Brain microvascular endothelial cell (primary cell): ENCODE measurements at regions not wholly inside any gene's neighbourhood (a gene's known extent, or its start where the extent isn't known, plus 50 kb on each side); places are given as distances from the start of the nearest gene placed in this dataset.

ENCODE experiments used
- DNase-seq: peaks from one replicate; pipeline ENCODE4 v3.0.0-alpha.2; 2020
- H3K27ac ChIP-seq: fragments of 250-450 bp; sonication (Bioruptor Pico); 2 replicates; pipeline ENCODE4 v1.5.1; 2020; ENCODE audit warnings: mild to moderate bottlenecking, moderate library complexity
- H3K27me3 ChIP-seq: fragments of 250-450 bp; sonication (Bioruptor Pico); replicated peaks from 2 replicates; pipeline ENCODE4 v1.5.1; 2020; ENCODE audit warnings: mild to moderate bottlenecking
- H3K36me3 ChIP-seq: fragments of 250-450 bp; sonication (Bioruptor Pico); replicated peaks from 2 replicates; pipeline ENCODE4 v1.5.1; 2020; ENCODE audit warnings: mild to moderate bottlenecking
- H3K4me3 ChIP-seq: 2 replicates; pipeline ENCODE4 v1.5.1; 2011; ENCODE audit warnings: low read depth, mild to moderate bottlenecking, control low read depth, low read length, moderate library complexity
- CTCF ChIP-seq: IDR thresholded peaks from 2 replicates; pipeline ENCODE4 v1.5.1; 2011; ENCODE audit warnings: low read depth, mild to moderate bottlenecking, moderate library complexity, low read length, control low read depth, inconsistent platforms; ENCODE audit errors: missing control alignments
- in situ Hi-C: cut with HindIII; loops from 2 replicates; pipeline ENCODE4 v1.10.0; 2017; ENCODE audit warnings: low sequenced_read_pairs, low pct_ligation_motif_present

- Histone ChIP-seq H3K27me3 (no peaks in the 10 kb centered on the region), H3K27ac (peak overlapping the region; percentile 58), H3K36me3 (peaks cover 48% of the 10 kb centered on the region), H3K4me3 (no peak overlapping the region)
- no peak for DNase-seq
- no peak for TF ChIP-seq CTCF
- in situ Hi-C loops = no loop called here
Observed at GRCh38 chr3:141425523-141426233, 57.4 kb downstream of the ZBTB38 start.

GRCh38 chr3:141426404-141427034 lies 58.2 kb downstream of the ZBTB38 start:
- Histone ChIP-seq H3K27me3 (no peaks in the 10 kb centered on the region), H3K4me3 (no peak overlapping the region), H3K27ac (peak overlapping the region; percentile 58), H3K36me3 (peaks cover 54% of the 10 kb centered on the region)
- no peak for TF ChIP-seq CTCF
- in situ Hi-C loops = no loop called here
- DNase-seq = peak; percentile 73

- no peak for DNase-seq
- Histone ChIP-seq H3K4me3 (no peak overlapping the region), H3K36me3 (peaks cover 57% of the 10 kb centered on the region), H3K27me3 (no peaks in the 10 kb centered on the region), H3K27ac (no peak overlapping the region)
- in situ Hi-C loops = no loop called here
- TF ChIP-seq CTCF = no peak
Observed at GRCh38 chr3:141427764-141428163, 59.1 kb upstream of the RASA2 start.

- H3K27me3 ChIP-seq = no peaks in the 10 kb centered on the region
- no peak overlapping the region for H3K4me3 ChIP-seq
- in situ Hi-C loops = no loop called here
- no peak overlapping the region for H3K27ac ChIP-seq
- TF ChIP-seq CTCF = no peak
- no peak for DNase-seq
- peaks cover 56% of the 10 kb centered on the region for H3K36me3 ChIP-seq
Observed at GRCh38 chr3:141429371-141430035, 57.3 kb upstream of the RASA2 start.

- no peak overlapping the region for H3K4me3 ChIP-seq
- H3K27me3 ChIP-seq = no peaks in the 10 kb centered on the region
- DNase-seq = no peak
- no peak for TF ChIP-seq CTCF
- H3K36me3 ChIP-seq = peaks cover 55% of the 10 kb centered on the region
- H3K27ac ChIP-seq = no peak overlapping the region
- in situ Hi-C loops = no loop called here
Observed at GRCh38 chr3:141430316-141430715, 56.5 kb upstream of the RASA2 start.
